ENCODE measurements at regions not wholly inside any gene's neighbourhood (a gene's known extent, or its start where the extent isn't known, plus 50 kb on each side); places are given as distances from the start of the nearest gene placed in this dataset.

DNA sequence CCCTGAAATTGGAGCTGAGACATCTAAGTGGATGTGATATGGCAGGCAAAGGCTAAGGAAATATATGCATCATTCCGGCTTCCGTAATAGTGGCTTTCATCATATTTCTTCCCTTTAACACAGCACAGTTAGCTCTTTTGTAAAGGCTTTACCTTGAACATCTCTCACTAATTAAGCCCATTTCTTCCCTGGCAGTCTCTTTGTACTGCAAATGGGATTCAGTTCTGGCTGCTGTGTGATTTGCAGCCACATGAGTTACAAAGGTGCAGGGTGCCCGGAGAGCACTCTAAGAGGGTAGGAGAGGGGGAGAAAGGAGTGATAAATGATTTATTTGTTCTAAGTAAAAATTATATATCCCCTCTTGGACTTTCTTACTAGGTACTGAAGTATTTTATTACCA lies 232.1 kb upstream of the CCDC196 start:
- H3K9ac ChIP-seq (ENCODE audit: low read depth, low read length) = no peak overlapping the region
- no peaks in the 10 kb centered on the region for H3K36me3 ChIP-seq (ENCODE audit: control insufficient read depth, insufficient read depth, low read length)
- intact Hi-C loops (cut with micrococcal nuclease) (no loop called here), dilution Hi-C loops (cut with HindIII; ENCODE audit: low sequenced_read_pairs, unreplicated experiment) (no loop called here), in situ Hi-C loops (cut with MboI; ENCODE audit: low sequenced_read_pairs) (no loop called here)
- ChIA-PET POLR2A (ENCODE audit: unreplicated experiment) (no interaction called here), CTCF (no interaction called here)
- no peak overlapping the region for H3K18ac ChIP-seq (ENCODE audit: low read depth, low read length)
- H4K8ac ChIP-seq (ENCODE audit: low read depth in 2 of 2, low read length in 2 of 2) = no peak overlapping the region
- no peak overlapping the region for H3K56ac ChIP-seq (ENCODE audit: extremely low read depth, insufficient read depth, low read length)
- no peak overlapping the region for H3K4me3 ChIP-seq (ENCODE audit: insufficient read depth, low read depth, low read length)
- H3K27me3 ChIP-seq (ENCODE audit: control insufficient read depth, insufficient read depth, low read length) = no peaks in the 10 kb centered on the region
- no peak overlapping the region for H4K91ac ChIP-seq (ENCODE audit: insufficient read depth, low read depth, low read length)
- H4K5ac ChIP-seq (ENCODE audit: low read depth, low read length) = no peak overlapping the region
- BruUV-seq (replicated peaks) = no TSS peak
- DNase-seq (no peak), ATAC-seq (ENCODE audit: low read depth) (no peak)
- no peak overlapping the region for H2BK120ac ChIP-seq (ENCODE audit: low read depth, low read length)
- H3K4me1 ChIP-seq (ENCODE audit: control insufficient read depth, insufficient read depth, low read length) = no peaks in the 10 kb centered on the region
- no peak overlapping the region for H3K14ac ChIP-seq (replicated peaks; ENCODE audit: low read depth, low read length)
- no peak overlapping the region for H2AK5ac ChIP-seq (ENCODE audit: low read depth, low read length)
- H3K4ac ChIP-seq (ENCODE audit: low read depth, low read length) = no peak overlapping the region
- peaks cover 14% of the 10 kb centered on the region; the same call in 1 of the 2 replicates for H3K9me3 ChIP-seq (ENCODE audit: control insufficient read depth, insufficient read depth, low read length)
- no peak overlapping the region for H2AFZ ChIP-seq (replicated peaks; ENCODE audit: low read length, poor library complexity)
- H2AK9ac ChIP-seq (replicated peaks; ENCODE audit: low read depth, low read length, poor library complexity) = no peak overlapping the region
- H3K4me2 ChIP-seq (ENCODE audit: low read depth, low read length) = no peak overlapping the region
- no peak overlapping the region for H2BK15ac ChIP-seq (ENCODE audit: low read depth, low read length)
- H3K79me1 ChIP-seq (ENCODE audit: low read depth in 1 of 2, low read length in 2 of 2) = no peaks in the 10 kb centered on the region
- no peaks in the 10 kb centered on the region for H3K9me1 ChIP-seq (ENCODE audit: insufficient read depth, low read length)
- H4K20me1 ChIP-seq (ENCODE audit: insufficient read depth, low read length) = no peaks in the 10 kb centered on the region
- TF ChIP-seq USF2 (IDR thresholded peaks at IDR 0.05; ENCODE audit: low read depth, low read length) (no peak), MXI1 (IDR thresholded peaks at IDR 0.05; ENCODE audit: borderline replicate concordance, low read depth, low read length) (no peak), MAZ (IDR thresholded peaks at IDR 0.05; ENCODE audit: borderline replicate concordance, low read depth, low read length) (no peak), RCOR1 (IDR thresholded peaks at IDR 0.05; ENCODE audit: insufficient replicate concordance, low read length) (no peak), RFX5 (IDR thresholded peaks at IDR 0.05; ENCODE audit: low read depth, low read length) (no peak), NFE2L2 (IDR thresholded peaks at IDR 0.05; ENCODE audit: low read depth, low read length) (no peak), RAD21 (IDR thresholded peaks at IDR 0.05; ENCODE audit: low read length) (no peak), CEBPB (IDR thresholded peaks at IDR 0.05; ENCODE audit: low read depth, low read length) (no peak), FOS (IDR thresholded peaks at IDR 0.05; ENCODE audit: low read depth, low read length) (no peak), SMC3 (IDR thresholded peaks at IDR 0.05; ENCODE audit: low read depth, low read length) (no peak), CHD1 (IDR thresholded peaks at IDR 0.05; ENCODE audit: low read depth, low read length) (no peak), MAFK (IDR thresholded peaks at IDR 0.05; ENCODE audit: low read depth, low read length) (no peak), CTCF (conservative IDR thresholded peaks at IDR 0.05; ENCODE audit: low read depth, low read length) (no peak), BHLHE40 (IDR thresholded peaks at IDR 0.05; ENCODE audit: low read depth, low read length) (no peak)
- TF ChIP-seq, protein P1, sequence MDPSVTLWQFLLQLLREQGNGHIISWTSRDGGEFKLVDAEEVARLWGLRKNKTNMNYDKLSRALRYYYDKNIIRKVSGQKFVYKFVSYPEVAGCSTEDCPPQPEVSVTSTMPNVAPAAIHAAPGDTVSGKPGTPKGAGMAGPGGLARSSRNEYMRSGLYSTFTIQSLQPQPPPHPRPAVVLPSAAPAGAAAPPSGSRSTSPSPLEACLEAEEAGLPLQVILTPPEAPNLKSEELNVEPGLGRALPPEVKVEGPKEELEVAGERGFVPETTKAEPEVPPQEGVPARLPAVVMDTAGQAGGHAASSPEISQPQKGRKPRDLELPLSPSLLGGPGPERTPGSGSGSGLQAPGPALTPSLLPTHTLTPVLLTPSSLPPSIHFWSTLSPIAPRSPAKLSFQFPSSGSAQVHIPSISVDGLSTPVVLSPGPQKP (IDR thresholded peaks at IDR 0.05; ENCODE audit: borderline replicate concordance, low read depth, low read length) = no peak
- no peak overlapping the region for H3K27ac ChIP-seq (ENCODE audit: insufficient read depth, low read length)
- no peak overlapping the region for H2BK20ac ChIP-seq (ENCODE audit: low read depth, low read length)
- no peak overlapping the region for H3K23ac ChIP-seq (ENCODE audit: low read depth, low read length)
- H2BK5ac ChIP-seq (ENCODE audit: low read depth, low read length, poor library complexity, severe bottlenecking) = no peak overlapping the region
- 60% methylated on average over 1 of the region's 3 CpGs; no CpG with 5 or more reads in 1 of the 2 experiments for WGBS, 2 experiments (ENCODE audit: extremely low coverage in 2 of 2, insufficient read length in 1 of 2)
